Endothelial cell of umbilical vein (primary cell): ENCODE measurements at regions not wholly inside any gene's neighbourhood (a gene's known extent, or its start where the extent isn't known, plus 50 kb on each side); places are given as distances from the start of the nearest gene placed in this dataset.

Source experiments
- BruUV-seq: library from RNA; stranded (reverse); fragments of 400-500 nt; replicated peaks from 2 replicates; lab custom pipeline; 2021; lab: Mats Ljungman, UMichigan
- CTCF ChIA-PET: fragments of 300-600, 350-600 bp; sonication (Branson Sonifier 250); formaldehyde crosslinking; loops from one replicate; lab custom pipeline; 2021; ENCODE audit warnings: antibody characterized with exemption, inconsistent platforms; lab: Charles Lee
- POLR2A ChIA-PET: fragments of 300-600, 350-600 bp; sonication (Branson Sonifier 250); formaldehyde crosslinking; loops from one replicate; lab custom pipeline; 2021; ENCODE audit warnings: antibody characterized with exemption, inconsistent platforms; lab: Charles Lee
- DNase-seq: peaks from one replicate; pipeline ENCODE4 v3.0.0-alpha.2; 2011; ENCODE audit warnings: low read depth, low spot score
- FAIRE-seq: peaks from 2 replicates; lab custom pipeline; 2011; peaks lifted over from hg19 to GRCh38; lab: Jason Lieb, UNC
- H2AFZ ChIP-seq: 2 replicates; pipeline ENCODE4 v1.6.0; 2012; ENCODE audit warnings: low read depth, low read length, control low read depth, inconsistent platforms
- H3K27ac ChIP-seq: 2 replicates; pipeline ENCODE4 v1.5.1; 2011; ENCODE audit warnings: low read depth, mild to moderate bottlenecking, control low read depth, low read length, moderate library complexity; ENCODE audit not compliant: insufficient read depth
- H3K27me3 ChIP-seq, 2 experiments: 2 replicates each; pipeline versions ENCODE4 v1.6.0 to v1.6.1; 2011; ENCODE audit warnings: low read length in 2 of 2, mixed read lengths in 1 of 2; ENCODE audit not compliant: control insufficient read depth in 2 of 2, insufficient read depth in 2 of 2
- H3K36me3 ChIP-seq, 2 experiments: 2 replicates in 1 of 2; 3 replicates in 1 of 2; pipeline ENCODE4 v1.5.1; 2011; ENCODE audit warnings: low read length in 2 of 2, mild to moderate bottlenecking in 1 of 2, moderate library complexity in 1 of 2; ENCODE audit not compliant: control insufficient read depth in 2 of 2, insufficient read depth in 2 of 2; ENCODE audit errors: extremely low read depth in 1 of 2
- H3K4me1 ChIP-seq: 3 replicates; pipeline ENCODE4 v1.5.1; 2011; ENCODE audit warnings: mild to moderate bottlenecking, low read length; ENCODE audit not compliant: control insufficient read depth, insufficient read depth; ENCODE audit errors: extremely low read depth
- H3K4me2 ChIP-seq: 2 replicates; pipeline ENCODE4 v1.6.1; 2011; ENCODE audit warnings: low read length, control low read depth, mixed read lengths; ENCODE audit not compliant: insufficient read depth
- H3K4me3 ChIP-seq, 3 experiments: fragments of 200-600 bp in 1 of 3; sonication (generic), shearing (Covaris generic) in 1 of 3; replicated peaks in 1 of 3; 2 replicates each; pipeline ENCODE4 v1.5.1; 2011 to 2016; ENCODE audit warnings: control low read depth in 3 of 3, low read length in 3 of 3, mild to moderate bottlenecking in 2 of 3, inconsistent platforms in 1 of 3, low read depth in 1 of 3, moderate library complexity in 1 of 3; ENCODE audit not compliant: insufficient read depth in 1 of 3
- H3K79me2 ChIP-seq: 2 replicates; pipeline ENCODE4 v1.6.0; 2012; ENCODE audit warnings: low read length, inconsistent platforms; ENCODE audit not compliant: control insufficient read depth, insufficient read depth
- H3K9ac ChIP-seq: replicated peaks from 2 replicates; pipeline ENCODE3; 2011; ENCODE audit warnings: low read length, control low read depth; ENCODE audit not compliant: insufficient read depth; ENCODE audit errors: extremely low read depth
- H3K9me1 ChIP-seq: replicated peaks from 3 replicates; pipeline ENCODE4 v1.6.0; 2011; ENCODE audit warnings: mild to moderate bottlenecking, low read length; ENCODE audit not compliant: control insufficient read depth, insufficient read depth; ENCODE audit errors: extremely low read depth
- H3K9me3 ChIP-seq: replicated peaks from 2 replicates; pipeline ENCODE4 v1.5.1; 2012; ENCODE audit warnings: low read length, inconsistent platforms; ENCODE audit not compliant: control insufficient read depth, insufficient read depth
- H4K20me1 ChIP-seq: replicated peaks from 2 replicates; pipeline ENCODE3; 2011; ENCODE audit warnings: mild to moderate bottlenecking, low read length; ENCODE audit not compliant: control insufficient read depth, insufficient read depth; ENCODE audit errors: extremely low read depth
- EZH2 ChIP-seq: IDR thresholded peaks from 2 replicates; pipeline ENCODE4 v1.6.1; 2012; ENCODE audit warnings: borderline replicate concordance, low read depth, mild to moderate bottlenecking, moderate library complexity, low read length, inconsistent platforms; ENCODE audit not compliant: severe bottlenecking
- FOS ChIP-seq: IDR thresholded peaks from 2 replicates; pipeline ENCODE4 v1.6.1; 2011; ENCODE audit warnings: mild to moderate bottlenecking, low read length, moderate library complexity, borderline replicate concordance; ENCODE audit not compliant: insufficient read depth
- GATA2 ChIP-seq: IDR thresholded peaks from 2 replicates; pipeline ENCODE4 v1.7.0; 2011; ENCODE audit warnings: low read depth, mild to moderate bottlenecking, moderate library complexity, mixed read lengths, low read length; ENCODE audit not compliant: insufficient read length, insufficient read depth
- JUN ChIP-seq: IDR thresholded peaks from 2 replicates; pipeline ENCODE4 v1.6.1; 2011; ENCODE audit warnings: borderline replicate concordance, low read depth; ENCODE audit not compliant: insufficient read length, insufficient read depth
- MYC ChIP-seq: IDR thresholded peaks from one replicate; pipeline ENCODE4 v1.6.1; 2011; ENCODE audit warnings: mild to moderate bottlenecking, low read depth, low read length
- POLR2A ChIP-seq: IDR thresholded peaks from 2 replicates; pipeline ENCODE4 v1.6.1; 2012; ENCODE audit warnings: low read depth, mild to moderate bottlenecking, control low read depth, low read length
- POLR2AphosphoS5 ChIP-seq: IDR thresholded peaks from 2 replicates; pipeline ENCODE4 v1.6.1; 2012; ENCODE audit warnings: low read depth, mild to moderate bottlenecking, control low read depth, low read length, moderate library complexity; ENCODE audit not compliant: insufficient read depth
- dilution Hi-C: fragments of 300-500 bp; cut with MboI; formaldehyde crosslinking; loops from one replicate; pipeline ENCODE4 v1.15.0; 2019; ENCODE audit warnings: low sequenced_read_pairs; ENCODE audit not compliant: extremely low pct_ligation_motif_present
- intact Hi-C: fragments of 100-400 bp; cut with micrococcal nuclease; formaldehyde crosslinking; loops from one replicate; pipeline ENCODE4 v1.10.0; 2022
- TF ChIP-seq, protein P1 (sequence below): IDR thresholded peaks from 2 replicates; pipeline ENCODE4 v1.6.1; 2011; ENCODE audit not compliant: insufficient read depth, insufficient read length
- TF ChIP-seq, protein P2 (sequence below), 2 donors: IDR thresholded peaks; 1 replicate in 1 of 2; 2 replicates in 1 of 2; pipeline ENCODE4 v1.5.1; 2011; ENCODE audit warnings: low read length in 2 of 2, mild to moderate bottlenecking in 2 of 2, moderate library complexity in 2 of 2, control low read depth in 1 of 2, inconsistent platforms in 1 of 2, low read depth in 1 of 2; ENCODE audit not compliant: insufficient read depth in 1 of 2; ENCODE audit errors: extremely low read depth in 1 of 2

GRCh38 chr9:23444658-23445057 is 381.4 kb downstream of the ELAVL2 start:
- POLR2A ChIA-PET = no interaction called here
- dilution Hi-C loops = no loop called here

DNA sequence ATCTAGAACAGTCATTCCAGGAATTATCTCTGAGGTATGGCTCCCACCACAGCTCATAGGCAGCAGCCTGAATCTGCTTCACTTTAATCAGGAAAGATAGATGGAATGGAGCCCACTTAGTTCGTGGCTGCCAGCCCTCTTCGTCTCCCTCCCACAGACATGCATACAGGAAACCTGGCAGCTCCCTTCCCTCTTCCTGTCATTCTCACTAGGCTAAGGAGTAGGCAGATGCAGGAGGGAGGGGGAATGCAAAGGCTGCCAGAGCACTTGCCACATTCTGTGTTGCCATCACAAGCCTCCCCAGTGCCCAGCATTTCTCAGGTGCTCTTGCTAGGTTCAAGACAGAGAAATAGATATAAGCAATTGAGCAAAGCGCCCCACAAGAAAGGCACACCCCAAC is 378.9 kb downstream of the ELAVL2 start:
- Histone ChIP-seq H3K36me3 (no peaks in the 10 kb centered on the region), H3K9me3 (no peaks in the 10 kb centered on the region), H3K4me3 (no peak overlapping the region), H3K4me2 (no peak overlapping the region), H4K20me1 (no peaks in the 10 kb centered on the region), H3K4me1 (no peaks in the 10 kb centered on the region), H3K27ac (no peak overlapping the region), H3K9ac (no peak overlapping the region), H3K79me2 (no peaks in the 10 kb centered on the region), H3K9me1 (no peaks in the 10 kb centered on the region), H2AFZ (no peak overlapping the region), H3K27me3 (no peaks in the 10 kb centered on the region)
- peak; percentile 11 for DNase-seq
- intact Hi-C loops (no loop called here), dilution Hi-C loops (no loop called here)
- FAIRE-seq = no peak
- ChIA-PET CTCF (no interaction called here), POLR2A (no interaction called here)
- no TSS peak for BruUV-seq
- TF ChIP-seq MYC (no peak), POLR2AphosphoS5 (no peak), POLR2A (no peak), GATA2 (no peak), EZH2 (no peak), FOS (no peak), JUN (no peak)
- TF ChIP-seq, protein P1, sequence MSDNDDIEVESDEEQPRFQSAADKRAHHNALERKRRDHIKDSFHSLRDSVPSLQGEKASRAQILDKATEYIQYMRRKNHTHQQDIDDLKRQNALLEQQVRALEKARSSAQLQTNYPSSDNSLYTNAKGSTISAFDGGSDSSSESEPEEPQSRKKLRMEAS = no peak
- TF ChIP-seq, protein P2, sequence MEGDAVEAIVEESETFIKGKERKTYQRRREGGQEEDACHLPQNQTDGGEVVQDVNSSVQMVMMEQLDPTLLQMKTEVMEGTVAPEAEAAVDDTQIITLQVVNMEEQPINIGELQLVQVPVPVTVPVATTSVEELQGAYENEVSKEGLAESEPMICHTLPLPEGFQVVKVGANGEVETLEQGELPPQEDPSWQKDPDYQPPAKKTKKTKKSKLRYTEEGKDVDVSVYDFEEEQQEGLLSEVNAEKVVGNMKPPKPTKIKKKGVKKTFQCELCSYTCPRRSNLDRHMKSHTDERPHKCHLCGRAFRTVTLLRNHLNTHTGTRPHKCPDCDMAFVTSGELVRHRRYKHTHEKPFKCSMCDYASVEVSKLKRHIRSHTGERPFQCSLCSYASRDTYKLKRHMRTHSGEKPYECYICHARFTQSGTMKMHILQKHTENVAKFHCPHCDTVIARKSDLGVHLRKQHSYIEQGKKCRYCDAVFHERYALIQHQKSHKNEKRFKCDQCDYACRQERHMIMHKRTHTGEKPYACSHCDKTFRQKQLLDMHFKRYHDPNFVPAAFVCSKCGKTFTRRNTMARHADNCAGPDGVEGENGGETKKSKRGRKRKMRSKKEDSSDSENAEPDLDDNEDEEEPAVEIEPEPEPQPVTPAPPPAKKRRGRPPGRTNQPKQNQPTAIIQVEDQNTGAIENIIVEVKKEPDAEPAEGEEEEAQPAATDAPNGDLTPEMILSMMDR (IDR thresholded peaks at IDR 0.05; ENCODE audit: extremely low read depth in 1 of 2, insufficient read depth in 1 of 2, low read depth in 1 of 2, low read length in 2 of 2) = no peak

More at GRCh38 chr9:23444658-23445057, 381.4 kb downstream of the ELAVL2 start:
- Histone ChIP-seq H3K4me1 (no peaks in the 10 kb centered on the region), H3K9me3 (no peaks in the 10 kb centered on the region), H3K36me3 (no peaks in the 10 kb centered on the region), H3K27me3 (no peaks in the 10 kb centered on the region), H3K9me1 (no peaks in the 10 kb centered on the region), H2AFZ (no peak overlapping the region), H3K27ac (no peak overlapping the region), H3K79me2 (no peaks in the 10 kb centered on the region), H4K20me1 (no peaks in the 10 kb centered on the region), H3K9ac (no peak overlapping the region), H3K4me2 (no peak overlapping the region), H3K4me3 (no peak overlapping the region)
- FAIRE-seq (no peak), DNase-seq (no peak)
- BruUV-seq = no TSS peak
- intact Hi-C loops = no loop called here
- TF ChIP-seq, protein P1 = no peak
- TF ChIP-seq POLR2AphosphoS5 (no peak), POLR2A (no peak), MYC (no peak), JUN (no peak), FOS (no peak)
- CTCF ChIA-PET = no interaction called here
